Astrocyte of the spinal cord (primary cell): ENCODE measurements at regions not wholly inside any gene's neighbourhood (a gene's known extent, or its start where the extent isn't known, plus 50 kb on each side); places are given as distances from the start of the nearest gene placed in this dataset.
"Not testable (repeated sequence)": the region's sequence is repeated elsewhere in the genome, so short reads cannot be mapped to it uniquely, and the experiment has no call there.

ENCODE experiments used
- DNase-seq: peaks from one replicate; pipeline ENCODE4 v3.0.0; 2011; ENCODE audit warnings: low read depth, low spot score
- H3K4me3 ChIP-seq: 2 replicates; pipeline ENCODE4 v1.5.1; 2011; ENCODE audit warnings: low read depth, mild to moderate bottlenecking, low read length, moderate library complexity
- CTCF ChIP-seq: IDR thresholded peaks from 2 replicates; pipeline ENCODE4 v1.5.1; 2012; ENCODE audit warnings: low read depth, mild to moderate bottlenecking, low read length, inconsistent platforms
- in situ Hi-C: cut with HindIII; loops from 2 replicates; pipeline ENCODE4 v1.10.0; 2017; ENCODE audit warnings: low sequenced_read_pairs

- no peak overlapping the region for H3K4me3 ChIP-seq
- in situ Hi-C loops, result no loop called here
- DNase-seq, result no peak
- no peak for TF ChIP-seq CTCF
Measured at GRCh38 chr14:66315098-66315497, 171.1 kb upstream of the CCDC196 start.

- no peak for DNase-seq
- H3K4me3 ChIP-seq, result no peak overlapping the region
- in situ Hi-C loops, result no loop called here
- TF ChIP-seq CTCF, result no peak
Measured at GRCh38 chr14:66315548-66315947, 170.6 kb upstream of the CCDC196 start.

GRCh38 chr14:66322564-66322963 is 163.6 kb upstream of the CCDC196 start:
- in situ Hi-C loops, result no loop called here
- no peak for TF ChIP-seq CTCF
- H3K4me3 ChIP-seq, result no peak overlapping the region
- no peak for DNase-seq

GRCh38 chr14:66330228-66330627 is 155.9 kb upstream of the CCDC196 start:
- no peak for TF ChIP-seq CTCF
- no peak for DNase-seq
- no peak overlapping the region for H3K4me3 ChIP-seq
- in situ Hi-C loops, result no loop called here

- in situ Hi-C loops, result no loop called here
- no peak for TF ChIP-seq CTCF
- no peak for DNase-seq
- H3K4me3 ChIP-seq, result no peak overlapping the region
Measured at GRCh38 chr14:66330916-66331315, 155.3 kb upstream of the CCDC196 start.

GRCh38 chr14:66333293-66333692 is 152.9 kb upstream of the CCDC196 start:
- DNase-seq, H3K4me3 ChIP-seq, in situ Hi-C loops: not testable (repeated sequence)

GRCh38 chr14:66341239-66341638 is 144.9 kb upstream of the CCDC196 start:
- H3K4me3 ChIP-seq, result no peak overlapping the region
- in situ Hi-C loops, result no loop called here
- no peak for TF ChIP-seq CTCF
- no peak for DNase-seq
